ENCODE measurements at regions not wholly inside any gene's neighbourhood (a gene's known extent, or its start where the extent isn't known, plus 50 kb on each side); places are given as distances from the start of the nearest gene placed in this dataset.

- Histone ChIP-seq H3K9me3 (replicated peaks) (no peaks in the 10 kb centered on the region), H3K4me3 (no peak overlapping the region), H3K27ac (no peak overlapping the region), H3K36me3 (no peaks in the 10 kb centered on the region), H3K4me1 (replicated peaks) (no peaks in the 10 kb centered on the region), H3K27me3 (replicated peaks) (no peaks in the 10 kb centered on the region)
- DNase-seq (ENCODE audit: low read depth in 1 of 2, low spot score in 2 of 2) = no peak
Observed at GRCh38 chr18:51287818-51288508, 90.5 kb upstream of the MEX3C start.

DNA sequence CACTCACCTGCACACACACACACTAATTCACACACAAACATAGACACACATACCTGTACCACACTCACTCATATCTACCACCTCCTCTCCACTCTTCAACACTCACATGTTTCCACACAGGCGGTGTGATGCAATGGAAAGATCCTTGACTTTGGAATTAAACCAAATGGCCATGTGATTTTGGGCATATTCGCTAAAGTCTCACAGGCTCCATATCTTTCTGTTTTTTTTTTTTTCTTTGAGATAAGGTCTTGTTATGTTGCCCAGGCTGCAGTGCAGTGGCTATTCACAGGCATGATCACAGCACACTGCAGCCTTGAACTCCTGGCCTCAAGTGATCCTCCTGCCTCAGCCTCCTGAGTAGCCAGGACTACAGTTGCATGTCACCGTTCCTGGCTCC lies 91.1 kb upstream of the MEX3C start:
- Histone ChIP-seq H3K9me3 (replicated peaks) (no peaks in the 10 kb centered on the region), H3K27me3 (replicated peaks) (no peaks in the 10 kb centered on the region), H3K27ac (no peak overlapping the region), H3K36me3 (no peaks in the 10 kb centered on the region), H3K4me3 (no peak overlapping the region), H3K4me1 (replicated peaks) (no peaks in the 10 kb centered on the region)
- DNase-seq (ENCODE audit: low read depth in 1 of 2, low spot score in 2 of 2) = no peak

GRCh38 chr18:51290860-51291259 lies 93.4 kb upstream of the MEX3C start:
- H3K9me3 ChIP-seq (replicated peaks) = no peaks in the 10 kb centered on the region
- no peaks in the 10 kb centered on the region for H3K27me3 ChIP-seq (replicated peaks)
- no peaks in the 10 kb centered on the region for H3K36me3 ChIP-seq
- no peak for DNase-seq (ENCODE audit: low read depth in 1 of 2, low spot score in 2 of 2)
- H3K27ac ChIP-seq = no peak overlapping the region
- H3K4me3 ChIP-seq = no peak overlapping the region
- no peaks in the 10 kb centered on the region for H3K4me1 ChIP-seq (replicated peaks)

GRCh38 chr18:51300912-51301311 lies 103.4 kb upstream of the MEX3C start:
- no peaks in the 10 kb centered on the region for H3K4me1 ChIP-seq (replicated peaks)
- H3K36me3 ChIP-seq = no peaks in the 10 kb centered on the region
- no peak overlapping the region for H3K27ac ChIP-seq
- no peaks in the 10 kb centered on the region for H3K9me3 ChIP-seq (replicated peaks)
- H3K27me3 ChIP-seq (replicated peaks) = no peaks in the 10 kb centered on the region; the same call in 1 of the 2 replicates
- no peak for DNase-seq (ENCODE audit: low read depth in 1 of 2, low spot score in 2 of 2)
- no peak overlapping the region for H3K4me3 ChIP-seq

GRCh38 chr18:51301376-51301775 lies 103.9 kb upstream of the MEX3C start:
- H3K27ac ChIP-seq = no peak overlapping the region
- DNase-seq (ENCODE audit: low read depth in 1 of 2, low spot score in 2 of 2) = no peak
- no peaks in the 10 kb centered on the region for H3K36me3 ChIP-seq
- no peaks in the 10 kb centered on the region; the same call in none of the 2 replicates for H3K27me3 ChIP-seq (replicated peaks)
- no peaks in the 10 kb centered on the region for H3K9me3 ChIP-seq (replicated peaks)
- H3K4me1 ChIP-seq (replicated peaks) = no peaks in the 10 kb centered on the region
- no peak overlapping the region for H3K4me3 ChIP-seq

DNA sequence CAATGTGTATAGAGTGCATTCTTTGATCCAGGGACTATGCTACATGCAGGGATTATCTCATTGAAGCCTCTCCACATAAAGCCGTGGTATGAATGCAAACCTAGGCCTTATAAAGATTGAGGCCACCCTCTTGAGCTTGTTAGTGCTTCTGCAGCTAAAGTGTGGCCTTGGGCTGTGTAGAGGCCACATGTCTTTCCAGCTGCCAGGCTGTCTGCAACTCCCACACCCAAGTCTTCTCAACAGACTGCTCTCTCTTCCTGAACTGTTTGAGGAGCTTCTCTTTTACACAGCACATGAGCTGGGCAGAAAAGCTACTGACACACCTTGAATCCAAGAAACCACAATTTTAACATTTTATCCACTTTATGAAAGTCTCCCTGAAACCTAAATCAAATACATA lies 119.2 kb upstream of the MEX3C start:
- H3K9me3 ChIP-seq (replicated peaks) = no peaks in the 10 kb centered on the region
- no peak for DNase-seq (ENCODE audit: low read depth in 1 of 2, low spot score in 2 of 2)
- 0 out of 2 replicates have a peak, but pooled peaks cover under 1% of the 10 kb centered on the region for H3K27me3 ChIP-seq (replicated peaks)
- no peaks in the 10 kb centered on the region for H3K36me3 ChIP-seq
- H3K4me3 ChIP-seq = no peak overlapping the region
- H3K4me1 ChIP-seq (replicated peaks) = no peaks in the 10 kb centered on the region
- no peak overlapping the region for H3K27ac ChIP-seq

DNA sequence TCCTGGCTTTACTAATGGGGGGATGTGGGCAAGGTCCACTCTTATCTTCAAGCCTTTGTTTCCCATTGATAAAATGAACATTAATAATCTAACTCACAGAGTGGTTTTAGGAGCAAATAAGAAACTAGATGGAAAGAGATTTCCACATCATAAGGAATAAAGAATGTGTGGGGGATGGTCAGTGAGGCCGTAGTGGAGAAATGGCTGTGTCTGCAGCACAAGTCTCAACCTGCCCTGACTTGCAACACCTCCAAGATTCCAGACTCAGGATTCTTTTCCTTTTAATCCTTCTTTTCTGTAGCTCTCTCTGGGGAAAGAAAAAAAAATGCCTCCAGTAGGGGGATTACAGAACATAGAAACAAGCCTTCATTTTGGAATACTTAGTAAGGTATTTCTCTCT lies 124.2 kb upstream of the MEX3C start:
- Histone ChIP-seq H3K36me3 (no peaks in the 10 kb centered on the region), H3K9me3 (replicated peaks) (no peaks in the 10 kb centered on the region), H3K4me1 (replicated peaks) (no peaks in the 10 kb centered on the region), H3K27me3 (replicated peaks) (no peaks in the 10 kb centered on the region), H3K27ac (no peak overlapping the region), H3K4me3 (no peak overlapping the region)
- DNase-seq (ENCODE audit: low read depth in 1 of 2, low spot score in 2 of 2) = no peak

DNA sequence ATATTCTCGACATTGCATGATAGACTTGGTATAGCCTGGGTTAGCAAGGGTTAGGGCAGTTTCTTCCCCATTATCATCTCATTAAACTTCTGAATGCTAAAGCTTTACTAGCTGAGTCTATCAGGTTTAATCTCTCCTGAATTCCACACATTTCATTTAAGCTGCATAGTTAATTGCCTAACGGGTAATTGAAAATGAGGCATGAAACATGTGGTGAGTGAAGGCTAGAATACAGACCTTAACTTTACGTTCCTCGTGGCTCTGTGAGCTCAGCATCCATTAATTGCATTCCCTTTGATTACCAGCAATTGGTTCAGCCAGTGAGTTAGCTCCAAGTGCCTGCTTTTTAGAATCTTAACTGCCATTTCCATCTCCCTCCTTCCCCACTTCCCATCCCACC lies 126.5 kb upstream of the MEX3C start:
- no peak overlapping the region for H3K27ac ChIP-seq
- H3K9me3 ChIP-seq (replicated peaks) = no peaks in the 10 kb centered on the region
- no peak for DNase-seq (ENCODE audit: low read depth in 1 of 2, low spot score in 2 of 2)
- no peaks in the 10 kb centered on the region for H3K36me3 ChIP-seq
- no peaks in the 10 kb centered on the region for H3K27me3 ChIP-seq (replicated peaks)
- H3K4me1 ChIP-seq (replicated peaks) = no peaks in the 10 kb centered on the region
- H3K4me3 ChIP-seq = no peak overlapping the region

GRCh38 chr18:51330148-51330547 lies 132.7 kb upstream of the MEX3C start:
- Histone ChIP-seq H3K4me1 (replicated peaks) (no peaks in the 10 kb centered on the region), H3K27me3 (replicated peaks) (no peaks in the 10 kb centered on the region), H3K4me3 (no peak overlapping the region), H3K9me3 (replicated peaks) (no peaks in the 10 kb centered on the region), H3K36me3 (no peaks in the 10 kb centered on the region), H3K27ac (no peak overlapping the region)
- no peak for DNase-seq (ENCODE audit: low read depth in 1 of 2, low spot score in 2 of 2)

DNA sequence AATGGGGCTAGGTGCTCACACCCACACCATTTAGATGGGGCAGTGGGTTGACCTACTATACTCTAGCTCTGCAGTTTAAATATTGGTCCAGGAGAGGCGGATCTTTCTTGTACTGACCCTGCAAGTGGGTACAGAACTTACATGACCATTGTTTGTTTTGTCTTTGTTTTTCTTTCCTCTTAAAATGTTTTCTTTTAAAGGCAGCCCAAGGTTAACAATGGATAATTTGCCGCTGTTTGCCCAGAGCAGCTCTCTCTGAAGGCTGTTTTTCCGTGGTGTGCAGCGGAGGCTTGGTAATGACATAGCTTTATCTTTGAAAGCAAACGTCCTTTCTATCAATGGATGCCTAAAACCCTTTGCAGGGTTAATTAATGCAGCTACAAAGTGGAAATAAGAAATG lies 133.3 kb upstream of the MEX3C start:
- Histone ChIP-seq H3K9me3 (replicated peaks) (no peaks in the 10 kb centered on the region), H3K27me3 (replicated peaks) (no peaks in the 10 kb centered on the region), H3K4me3 (no peak overlapping the region), H3K27ac (no peak overlapping the region), H3K4me1 (replicated peaks) (no peaks in the 10 kb centered on the region), H3K36me3 (no peaks in the 10 kb centered on the region)
- no peak for DNase-seq (ENCODE audit: low read depth in 1 of 2, low spot score in 2 of 2)

GRCh38 chr18:51337406-51337805 lies 139.9 kb upstream of the MEX3C start:
- Histone ChIP-seq H3K9me3 (replicated peaks) (no peaks in the 10 kb centered on the region), H3K4me3 (no peak overlapping the region), H3K36me3 (no peaks in the 10 kb centered on the region), H3K27ac (no peak overlapping the region), H3K4me1 (replicated peaks) (no peaks in the 10 kb centered on the region), H3K27me3 (replicated peaks) (no peaks in the 10 kb centered on the region)
- DNase-seq (ENCODE audit: low read depth in 1 of 2, low spot score in 2 of 2) = no peak

GRCh38 chr18:51339856-51340255 lies 142.4 kb upstream of the MEX3C start:
- Histone ChIP-seq H3K36me3 (no peaks in the 10 kb centered on the region), H3K4me3 (no peak overlapping the region), H3K4me1 (replicated peaks) (no peaks in the 10 kb centered on the region), H3K9me3 (replicated peaks) (no peaks in the 10 kb centered on the region), H3K27me3 (replicated peaks) (no peaks in the 10 kb centered on the region), H3K27ac (no peak overlapping the region)
- DNase-seq (ENCODE audit: low read depth in 1 of 2, low spot score in 2 of 2) = no peak

DNA sequence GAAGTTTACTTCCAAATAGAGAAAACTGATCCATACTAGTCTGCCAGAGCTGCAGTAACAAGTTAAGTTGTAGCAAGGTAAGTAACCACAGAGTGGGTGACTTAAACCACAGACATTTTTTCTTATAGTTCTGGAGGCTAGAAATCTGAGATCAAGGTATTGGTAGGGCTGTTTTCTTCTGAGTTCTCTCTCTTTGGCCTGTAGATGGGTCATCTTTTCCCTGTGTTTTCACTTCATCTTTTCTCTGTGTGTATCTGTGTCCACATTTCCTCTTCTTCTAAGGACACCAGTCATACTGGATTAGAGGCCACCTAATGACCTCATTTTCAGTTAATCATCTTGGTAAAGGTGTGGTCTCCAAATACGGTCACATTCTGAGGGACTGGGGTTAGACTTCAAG lies 142.9 kb upstream of the MEX3C start:
- Histone ChIP-seq H3K4me1 (replicated peaks) (no peaks in the 10 kb centered on the region), H3K27ac (no peak overlapping the region), H3K4me3 (no peak overlapping the region), H3K9me3 (replicated peaks) (no peaks in the 10 kb centered on the region), H3K27me3 (replicated peaks) (no peaks in the 10 kb centered on the region), H3K36me3 (no peaks in the 10 kb centered on the region)
- no peak for DNase-seq (ENCODE audit: low read depth in 1 of 2, low spot score in 2 of 2)

DNA sequence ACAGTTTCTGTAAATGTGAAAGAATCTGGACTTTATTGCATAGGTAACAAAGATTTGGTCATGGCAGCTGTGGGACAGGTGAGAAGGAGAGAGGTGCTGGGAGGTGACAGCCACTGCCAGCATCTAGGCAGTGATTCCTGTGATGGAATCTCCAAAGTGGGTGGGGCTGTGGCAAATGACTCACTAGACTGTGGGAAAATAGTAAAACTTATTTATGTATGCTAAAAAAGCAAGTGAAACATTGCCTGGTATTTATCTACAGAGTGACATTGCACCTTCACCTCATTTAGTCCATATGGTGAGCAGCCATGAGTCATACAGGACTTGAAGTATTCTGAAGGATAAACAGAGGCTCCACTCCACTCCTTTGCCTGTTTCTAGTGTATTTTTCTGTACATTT lies 145.3 kb upstream of the MEX3C start:
- Histone ChIP-seq H3K4me3 (no peak overlapping the region), H3K9me3 (replicated peaks) (no peaks in the 10 kb centered on the region), H3K4me1 (replicated peaks) (no peaks in the 10 kb centered on the region), H3K36me3 (no peaks in the 10 kb centered on the region), H3K27ac (no peak overlapping the region), H3K27me3 (replicated peaks) (no peaks in the 10 kb centered on the region; the same call in 1 of the 2 replicates)
- no peak for DNase-seq (ENCODE audit: low read depth in 1 of 2, low spot score in 2 of 2)

- Histone ChIP-seq H3K36me3 (no peaks in the 10 kb centered on the region), H3K4me1 (replicated peaks) (no peaks in the 10 kb centered on the region), H3K27me3 (replicated peaks) (no peaks in the 10 kb centered on the region; the same call in 1 of the 2 replicates), H3K27ac (no peak overlapping the region), H3K9me3 (replicated peaks) (no peaks in the 10 kb centered on the region), H3K4me3 (no peak overlapping the region)
- DNase-seq (ENCODE audit: low read depth in 1 of 2, low spot score in 2 of 2) = no peak
Observed at GRCh38 chr18:51345848-51346391, 148.4 kb upstream of the MEX3C start.
